SKM-1 (cell line): ENCODE measurements at regions not wholly inside any gene's neighbourhood (a gene's known extent, or its start where the extent isn't known, plus 50 kb on each side); places are given as distances from the start of the nearest gene placed in this dataset.
A peak's percentile ranks its signal among the peaks of the same experiment; 100 is the strongest.

Experiments
- DNase-seq: peaks from one replicate; lab custom pipeline; 2025; ENCODE audit not compliant: unreplicated experiment; lab: John Stamatoyannopoulos, UW

GRCh38 chr4:57287687-57288604 is 177.8 kb upstream of the IGFBP7 start:
- DNase-seq, result no peak

DNA sequence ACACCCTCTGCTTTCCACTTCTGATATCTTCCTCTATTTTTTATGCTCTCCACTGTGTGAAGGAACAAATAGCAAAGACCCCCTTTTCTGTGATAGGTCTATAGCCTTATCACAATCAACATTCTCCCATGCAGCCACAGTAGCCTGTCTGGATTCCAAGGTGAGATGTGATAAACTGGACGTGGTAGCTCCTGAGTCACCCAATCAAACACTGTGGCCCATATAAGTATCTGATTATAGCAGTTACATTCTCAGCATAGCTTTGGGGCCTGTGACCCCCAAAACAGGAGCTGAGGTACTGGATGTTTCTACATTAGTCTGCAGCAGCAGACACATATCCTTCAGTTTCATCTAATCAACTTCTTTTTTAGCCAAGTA is 172.7 kb upstream of the IGFBP7 start:
- no peak for DNase-seq

DNA sequence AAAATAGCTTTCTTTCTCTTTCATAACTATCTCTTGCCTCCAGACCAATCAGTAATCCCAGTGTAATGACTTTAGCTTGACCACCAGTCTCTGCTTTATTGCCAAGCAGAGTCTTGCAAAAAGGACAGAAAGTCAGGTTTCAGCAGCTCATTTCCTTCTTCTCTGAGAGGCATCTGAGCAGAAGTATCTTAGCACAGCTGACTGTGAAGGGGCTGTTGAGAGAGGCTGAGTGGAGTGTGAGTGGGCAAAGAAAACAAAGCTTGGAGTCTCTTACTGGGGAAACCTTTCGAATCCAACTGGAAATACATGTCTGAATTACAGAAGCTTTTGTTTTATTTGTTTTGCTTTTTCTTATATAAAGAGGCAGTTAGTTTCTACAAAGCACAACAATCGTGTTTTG is 170.3 kb upstream of the IGFBP7 start:
- DNase-seq, result no peak

- DNase-seq, result no peak
Observed at GRCh38 chr4:57278780-57279179, 168.6 kb upstream of the IGFBP7 start.

DNA sequence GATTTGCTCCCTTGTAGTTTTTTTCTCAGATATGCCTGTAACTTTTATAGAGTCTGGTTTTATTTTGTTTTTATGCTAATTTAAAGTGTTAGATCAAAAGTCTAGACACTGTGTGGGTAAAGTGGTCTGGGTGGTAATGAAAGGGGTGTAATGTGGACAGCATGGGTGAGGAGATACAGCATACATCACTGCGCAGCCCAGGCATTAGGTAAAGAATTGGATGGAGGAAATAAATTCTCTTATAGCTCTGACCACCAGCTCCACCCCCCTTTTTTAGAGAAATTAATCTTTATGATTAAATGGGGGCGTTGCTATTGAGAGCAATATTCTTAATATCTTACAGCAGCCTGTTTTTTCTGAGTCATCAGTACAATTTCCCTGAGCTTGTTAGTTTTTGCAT is 163.9 kb upstream of the IGFBP7 start:
- DNase-seq, result no peak

DNA sequence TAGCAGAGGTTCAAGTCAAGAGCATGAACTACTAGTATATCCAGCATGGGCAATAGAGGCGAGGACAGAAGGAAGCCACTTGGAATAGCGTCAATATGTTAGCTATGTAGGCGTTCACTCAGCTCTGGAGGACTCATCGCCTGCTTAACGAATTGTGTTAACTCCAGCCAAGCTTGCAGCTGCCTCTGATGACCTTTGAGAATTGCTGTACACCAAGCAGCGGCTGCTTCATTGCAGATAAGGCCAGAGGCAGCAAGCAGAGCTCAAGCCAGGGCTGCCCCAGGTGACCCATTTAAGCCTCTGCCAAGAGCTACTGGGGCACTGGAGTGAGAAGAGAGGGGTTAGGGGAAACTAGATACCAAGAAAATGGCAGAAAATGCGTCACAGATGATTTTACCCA is 160.2 kb upstream of the IGFBP7 start:
- no peak for DNase-seq

DNA sequence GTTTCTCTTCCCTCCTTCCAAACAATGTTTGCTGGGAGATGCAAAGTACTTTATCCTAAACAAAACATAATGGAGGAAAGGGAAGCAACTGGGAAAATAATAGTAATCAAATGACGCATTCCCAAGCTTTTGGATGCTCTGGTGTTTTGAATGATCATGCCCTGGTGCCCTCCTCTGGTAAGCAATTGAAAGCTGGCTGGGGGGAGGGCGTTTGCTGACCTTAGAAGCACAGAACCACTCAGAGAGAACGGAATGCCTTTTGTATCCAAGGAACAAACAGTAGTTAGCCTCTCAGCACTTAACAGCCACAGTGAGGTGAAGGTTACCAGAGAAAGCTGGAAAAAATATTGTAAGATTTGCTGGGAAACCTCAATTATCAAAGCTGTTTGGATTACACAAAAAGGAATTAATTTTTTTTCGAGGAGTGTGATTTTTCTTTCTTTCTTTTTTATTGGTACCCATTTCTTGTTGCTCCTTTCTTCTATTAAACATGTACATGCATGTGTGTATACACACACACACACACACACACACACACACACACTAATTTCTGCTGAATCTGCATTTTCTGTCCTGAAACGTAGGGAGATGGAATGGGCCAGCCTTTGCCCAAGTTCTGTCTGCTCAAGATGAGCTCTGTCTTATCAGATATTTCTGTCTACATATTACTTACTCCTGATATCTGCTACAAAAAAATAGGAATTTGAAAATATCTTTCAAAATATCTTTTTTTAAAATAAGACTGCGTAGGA is 155.8 kb upstream of the IGFBP7 start:
- no peak for DNase-seq

GRCh38 chr4:57254754-57255153 is 144.6 kb upstream of the IGFBP7 start:
- no peak for DNase-seq

- no peak for DNase-seq
Observed at GRCh38 chr4:57249083-57249482, 138.9 kb upstream of the IGFBP7 start.

GRCh38 chr4:57243076-57243475 is 132.9 kb upstream of the IGFBP7 start:
- no peak for DNase-seq

DNA sequence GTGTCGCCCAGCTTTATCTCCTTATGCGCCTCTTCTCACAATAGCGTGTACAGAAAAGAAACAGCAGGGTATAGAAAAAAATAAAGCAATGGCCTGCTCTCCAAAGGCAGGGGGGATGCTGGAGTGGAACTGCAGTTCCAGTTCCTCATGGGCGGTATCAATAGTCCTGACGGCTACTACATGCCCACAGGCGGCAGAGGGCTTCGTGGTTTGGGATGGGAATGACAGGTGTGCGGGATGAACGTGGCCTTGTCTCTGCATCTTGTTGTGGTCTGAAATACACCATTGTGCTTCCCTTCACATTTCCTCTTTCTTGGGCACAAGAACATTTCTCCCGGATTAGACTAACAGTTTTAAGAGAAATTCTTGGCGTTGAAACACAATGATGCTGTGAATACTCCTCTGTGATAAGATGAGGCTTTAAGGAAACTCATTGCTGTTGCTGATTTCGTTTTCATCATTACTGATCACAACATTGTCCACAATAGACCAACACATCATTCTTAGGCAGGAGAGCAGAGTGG is 124.1 kb upstream of the IGFBP7 start:
- no peak for DNase-seq

DNA sequence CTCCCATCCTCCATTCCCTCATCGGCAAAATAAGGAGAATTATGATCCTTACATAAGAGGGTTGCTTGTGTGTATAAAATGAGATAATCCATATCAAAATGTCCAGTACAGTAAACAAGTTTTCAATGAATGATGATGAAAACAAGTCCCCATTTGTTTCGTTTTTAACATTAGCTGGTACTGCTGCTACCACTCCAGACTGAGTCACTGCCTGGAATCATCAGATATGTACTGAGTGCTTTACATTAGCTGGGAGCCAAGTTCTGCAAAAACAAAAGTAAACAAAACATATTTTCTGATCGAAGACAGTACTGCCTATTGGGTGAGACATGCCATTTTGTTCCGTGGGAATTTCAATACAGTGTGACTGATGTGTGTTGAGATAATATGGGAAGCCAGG is 123.2 kb upstream of the IGFBP7 start:
- DNase-seq, result no peak

DNA sequence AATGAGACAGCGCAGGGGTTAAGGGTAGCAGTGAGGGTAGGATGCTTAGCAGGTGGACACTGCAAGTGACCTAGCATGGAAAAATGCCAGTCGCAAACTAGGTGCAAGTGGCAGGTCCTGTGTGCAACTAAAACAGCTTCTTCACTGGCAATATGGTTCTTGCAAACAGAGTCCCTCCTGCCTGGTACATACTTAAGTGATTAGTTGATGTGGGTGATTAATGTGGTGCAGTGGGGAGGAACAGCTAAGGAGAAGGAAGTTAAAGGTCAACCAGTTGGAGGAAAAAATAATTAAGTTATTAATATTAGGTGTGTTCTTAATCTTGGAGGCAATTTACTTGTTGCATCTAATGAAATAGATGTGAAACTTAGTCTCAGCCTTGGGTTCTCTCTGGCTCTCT is 121.6 kb upstream of the IGFBP7 start:
- no peak for DNase-seq

DNA sequence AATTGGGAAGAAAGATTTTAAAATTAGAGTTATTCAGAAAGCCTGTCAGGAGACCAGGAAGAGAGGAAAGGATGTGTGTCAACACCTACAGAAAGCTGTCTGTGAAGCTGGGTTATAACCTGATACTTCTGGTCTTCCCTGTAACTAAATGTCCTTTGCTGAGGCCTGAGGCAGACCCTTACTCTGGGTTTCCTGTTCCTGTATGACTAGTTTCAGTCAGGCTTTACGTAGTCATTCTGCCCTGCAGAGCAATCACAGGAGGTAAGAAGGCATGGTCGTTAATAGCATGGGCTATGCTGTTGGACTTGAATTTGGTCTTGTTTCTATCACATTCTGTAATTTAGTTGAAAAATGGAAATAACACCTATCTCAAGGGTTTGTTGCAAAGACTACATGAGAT is 110.5 kb upstream of the IGFBP7 start:
- DNase-seq, result no peak

DNA sequence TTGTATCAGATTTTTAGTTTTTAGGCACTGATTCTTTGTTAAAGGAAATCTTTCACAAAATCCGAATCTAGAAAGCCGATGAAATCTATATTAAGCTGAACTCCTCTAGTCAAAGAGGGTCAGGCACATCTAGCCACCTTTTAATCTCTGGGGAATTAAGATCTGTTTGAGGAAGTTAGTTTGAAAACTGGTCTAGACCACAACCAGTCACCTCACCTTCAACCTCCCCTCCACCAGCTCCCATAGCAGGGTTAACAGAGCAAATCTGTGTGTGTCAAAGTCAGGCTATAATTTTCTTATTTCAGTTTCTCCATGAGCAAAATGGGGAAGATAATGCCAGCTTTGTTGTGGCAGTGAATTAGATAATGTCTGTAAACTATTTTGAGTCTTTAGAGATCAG is 110.0 kb upstream of the IGFBP7 start:
- DNase-seq, result no peak

- DNase-seq, result no peak
Observed at GRCh38 chr4:57219431-57219830, 109.2 kb upstream of the IGFBP7 start.

DNA sequence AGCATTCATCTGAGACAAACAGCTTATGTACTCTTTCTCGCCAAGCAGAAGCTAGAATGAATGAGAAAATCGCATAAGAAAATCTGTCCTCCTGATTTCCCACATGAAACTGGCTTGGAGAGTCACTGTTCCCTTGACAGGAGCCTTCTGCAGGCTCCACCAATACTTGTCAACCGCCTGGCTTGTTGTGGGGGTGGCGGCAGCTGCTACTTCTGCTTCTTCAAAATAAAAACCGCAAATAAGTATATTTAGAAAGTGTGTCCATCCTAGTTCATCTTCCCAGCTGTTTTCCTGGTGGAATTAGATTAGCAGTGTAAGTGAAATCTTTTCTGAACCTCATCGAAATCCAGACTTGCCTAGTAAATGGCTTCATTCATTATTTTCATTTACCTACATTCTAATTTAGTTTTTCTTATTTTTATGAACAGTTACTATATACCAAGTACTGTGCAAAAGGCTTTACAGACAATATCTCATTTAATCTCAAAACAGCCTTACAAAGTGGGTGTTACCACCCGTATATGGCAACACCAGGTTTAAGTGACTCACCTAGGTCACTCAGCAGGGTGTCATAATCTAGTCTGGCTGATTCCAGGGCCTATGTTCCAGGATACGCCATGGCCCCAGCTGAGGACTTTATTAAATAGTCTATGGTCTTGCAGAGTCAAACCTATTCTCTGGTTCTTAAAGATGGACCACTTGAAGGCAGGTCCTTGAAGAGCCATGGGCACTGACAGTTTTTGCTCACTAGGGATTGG is 104.6 kb upstream of the IGFBP7 start:
- peak; percentile 10 for DNase-seq

- DNase-seq, result no peak
Observed at GRCh38 chr4:57211131-57211530, 100.9 kb upstream of the IGFBP7 start.

DNA sequence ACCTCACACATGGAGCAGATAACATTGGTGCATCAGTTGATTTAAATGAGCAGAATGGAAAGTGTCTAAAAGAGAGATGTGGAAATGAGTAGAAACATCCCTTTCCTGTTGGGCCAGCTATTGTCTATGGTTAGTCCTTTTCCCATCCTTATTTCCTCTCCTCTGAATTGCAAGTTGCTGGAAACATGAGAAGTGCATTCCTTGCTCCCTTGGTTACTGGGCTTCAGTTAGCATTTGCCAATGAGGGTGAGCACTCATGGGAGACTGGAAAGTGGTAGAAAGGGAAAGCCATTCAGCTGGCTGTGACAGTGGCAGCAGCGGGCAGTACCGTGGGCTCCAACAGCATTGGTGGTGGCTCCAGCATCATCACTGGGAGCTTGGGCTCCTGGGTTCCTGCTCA is 96.0 kb upstream of the IGFBP7 start:
- DNase-seq, result no peak

DNA sequence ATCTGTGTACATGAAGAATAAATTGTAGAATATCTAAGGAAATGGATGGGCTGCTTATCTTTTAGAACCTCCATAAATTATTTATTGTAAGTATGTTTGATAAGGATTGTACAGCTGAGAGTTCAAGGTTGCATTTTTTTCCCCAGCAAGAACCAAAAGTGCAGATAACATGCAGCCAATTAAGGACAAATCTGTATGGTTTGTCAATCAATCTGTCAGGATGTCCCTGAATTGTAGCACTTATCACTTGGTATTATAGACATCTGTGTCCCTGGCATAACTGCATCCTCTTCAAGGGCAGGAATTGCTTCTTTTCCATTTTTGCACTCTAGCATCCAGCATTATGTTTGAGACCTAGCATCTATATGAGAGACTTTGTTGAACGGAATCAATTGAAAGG is 95.4 kb upstream of the IGFBP7 start:
- no peak for DNase-seq

- DNase-seq, result no peak
Observed at GRCh38 chr4:57200799-57201327, 90.7 kb upstream of the IGFBP7 start.
